GM21786 (cell line): ENCODE measurements at regions not wholly inside any gene's neighbourhood (a gene's known extent, or its start where the extent isn't known, plus 50 kb on each side); places are given as distances from the start of the nearest gene placed in this dataset.
A peak's percentile ranks its signal among the peaks of the same experiment; 100 is the strongest.
"Not testable (repeated sequence)": the region's sequence is repeated elsewhere in the genome, so short reads cannot be mapped to it uniquely, and the experiment has no call there.

Source experiments
- ATAC-seq: cut with Tn5 transposase; IDR thresholded peaks from one replicate; pipeline ENCODE4 v1.9.1; 2021; ENCODE audit not compliant: unreplicated experiment

GRCh38 chr7:149607683-149608082, 110.1 kb upstream of the ZNF746 start:
- no peak for ATAC-seq

- ATAC-seq: no peak
Measured at GRCh38 chr7:149606826-149607225, 109.2 kb upstream of the ZNF746 start.

- no peak for ATAC-seq
Measured at GRCh38 chr7:149605696-149606095, 108.1 kb upstream of the ZNF746 start.

GRCh38 chr7:149604521-149604920, 106.9 kb upstream of the ZNF746 start:
- ATAC-seq: no peak

- ATAC-seq: peak; percentile 95
Measured at GRCh38 chr7:149600669-149601330, 103.2 kb upstream of the ZNF746 start.

- ATAC-seq: peak; percentile 44
Measured at GRCh38 chr7:149599636-149600206, 102.1 kb upstream of the ZNF746 start.

- peak; percentile 19 for ATAC-seq
Measured at GRCh38 chr7:149598721-149599308, 101.2 kb upstream of the ZNF746 start.

- ATAC-seq: not testable (repeated sequence)
Measured at GRCh38 chr7:149597789-149598188, 100.2 kb upstream of the ZNF746 start.

GRCh38 chr7:149595541-149595940, 97.9 kb upstream of the ZNF746 start:
- no peak for ATAC-seq

- ATAC-seq: no peak
Measured at GRCh38 chr7:149595078-149595477, 97.5 kb upstream of the ZNF746 start.

GRCh38 chr7:149588930-149589329, 91.3 kb upstream of the ZNF746 start:
- ATAC-seq: no peak

GRCh38 chr7:149586646-149587645, 89.3 kb upstream of the ZNF746 start:
- no peak for ATAC-seq

GRCh38 chr7:149584530-149584929, 86.9 kb upstream of the ZNF746 start:
- no peak for ATAC-seq

- ATAC-seq: no peak
Measured at GRCh38 chr7:149584009-149584408, 86.4 kb upstream of the ZNF746 start.

GRCh38 chr7:149580328-149580727, 82.7 kb upstream of the ZNF746 start:
- no peak for ATAC-seq

- ATAC-seq: not testable (repeated sequence)
Measured at GRCh38 chr7:149579365-149579764, 81.8 kb upstream of the ZNF746 start.

GRCh38 chr7:149574428-149574827, 76.8 kb upstream of the ZNF746 start:
- ATAC-seq: not testable (repeated sequence)

- ATAC-seq: no peak
Measured at GRCh38 chr7:149573519-149573918, 75.9 kb upstream of the ZNF746 start.

GRCh38 chr7:149572920-149573319, 75.3 kb upstream of the ZNF746 start:
- ATAC-seq: not testable (repeated sequence)

GRCh38 chr7:149570784-149571183, 73.2 kb upstream of the ZNF746 start:
- ATAC-seq: no peak

GRCh38 chr7:149569726-149570422, 72.3 kb upstream of the ZNF746 start:
- no peak for ATAC-seq
